ENCODE measurements at regions not wholly inside any gene's neighbourhood (a gene's known extent, or its start where the extent isn't known, plus 50 kb on each side); places are given as distances from the start of the nearest gene placed in this dataset.
"Not testable (repeated sequence)": the region's sequence is repeated elsewhere in the genome, so short reads cannot be mapped to it uniquely, and the experiment has no call there.

DNA sequence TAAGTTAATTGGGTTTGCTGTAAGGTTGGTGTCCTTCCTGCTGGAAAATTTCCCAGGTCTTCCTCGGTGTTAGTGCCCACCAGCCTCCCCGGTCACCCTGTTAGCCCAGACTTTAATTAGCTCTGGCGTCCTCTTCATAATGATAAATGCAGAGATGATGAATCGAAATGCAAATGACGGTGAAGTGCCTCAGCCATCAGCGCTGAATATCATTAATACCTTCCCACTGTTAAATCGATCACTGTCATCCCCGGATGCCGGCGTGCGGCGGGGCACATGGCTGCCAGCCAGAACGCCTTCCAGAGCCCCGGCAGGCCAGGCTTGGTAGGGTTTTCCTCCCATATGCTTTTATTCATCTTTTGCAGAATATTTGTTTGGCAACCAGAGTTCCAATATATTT is 204.5 kb downstream of the IRX2 start:
- Histone ChIP-seq H3K27me3 (no peaks in the 10 kb centered on the region), H3K36me3 (no peaks in the 10 kb centered on the region), H3K4me3 (no peak overlapping the region), H3K4me2 (no peak overlapping the region), H3K4me1 (peaks cover 15% of the 10 kb centered on the region; the same call in 1 of the 2 replicates), H3K9me3 (peaks cover 19% of the 10 kb centered on the region), H3K27ac (no peak overlapping the region), H4K20me1 (no peaks in the 10 kb centered on the region), H3K9ac (no peak overlapping the region)
- no peak for TF ChIP-seq Cebpa-rat (IDR thresholded peaks at IDR 0.05)

DNA sequence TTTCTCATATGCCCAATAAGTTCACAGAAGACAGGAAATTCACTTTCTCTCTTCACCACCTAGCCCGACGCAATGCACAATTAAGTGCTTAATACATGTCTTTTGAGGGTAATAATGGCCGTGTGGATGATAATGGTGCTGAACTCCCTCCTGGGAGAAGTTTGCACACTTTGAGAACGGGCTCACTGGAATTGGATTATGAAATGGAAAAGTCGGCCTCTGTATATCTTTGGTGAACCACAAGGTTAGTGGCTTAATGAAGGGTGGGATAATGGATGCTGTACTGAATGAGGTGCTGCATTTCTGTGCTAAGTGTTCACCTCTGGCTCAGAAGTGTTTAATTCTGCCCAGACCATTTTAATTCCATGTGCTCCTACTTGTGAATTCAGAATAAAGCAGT is 207.5 kb downstream of the IRX2 start:
- Histone ChIP-seq H3K4me1 (peaks cover 45% of the 10 kb centered on the region), H3K4me2 (no peak overlapping the region), H3K9ac (no peak overlapping the region), H3K36me3 (no peaks in the 10 kb centered on the region), H3K27me3 (no peaks in the 10 kb centered on the region), H3K27ac (no peak overlapping the region), H3K9me3 (peaks cover 19% of the 10 kb centered on the region), H3K4me3 (no peak overlapping the region), H4K20me1 (no peaks in the 10 kb centered on the region)
- TF ChIP-seq Cebpa-rat (IDR thresholded peaks at IDR 0.05): no peak

DNA sequence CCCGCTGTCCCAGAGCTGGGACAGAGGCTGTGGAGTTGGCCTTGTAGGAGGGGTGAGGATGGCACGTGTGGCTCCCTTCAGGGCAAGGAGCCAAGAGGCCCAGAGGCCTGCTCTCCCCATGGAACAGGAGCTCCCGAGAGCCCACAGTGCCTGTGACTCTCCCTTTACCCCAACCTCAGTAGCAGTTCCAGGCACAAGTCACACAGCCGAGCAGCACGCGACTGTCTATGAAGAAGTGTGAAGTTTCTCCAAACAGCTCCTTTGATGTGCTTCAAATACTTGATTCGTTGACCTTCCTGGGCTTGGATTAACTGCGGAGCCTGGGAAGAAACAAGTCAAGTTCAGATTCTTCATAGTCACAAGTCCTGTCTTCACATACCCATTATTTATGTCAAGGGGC is 208.7 kb downstream of the IRX2 start:
- Histone ChIP-seq H4K20me1 (no peaks in the 10 kb centered on the region), H3K4me1 (peaks cover 55% of the 10 kb centered on the region), H3K27ac (peak overlapping the region; percentile 56; the same call in 1 of the 2 replicates), H3K9ac (no peak overlapping the region), H3K9me3 (peaks cover 16% of the 10 kb centered on the region), H3K4me3 (no peak overlapping the region), H3K4me2 (0 out of 2 replicates have a peak overlapping the region, but pooled peaks have one; percentile 13), H3K27me3 (no peaks in the 10 kb centered on the region), H3K36me3 (no peaks in the 10 kb centered on the region)
- no peak for TF ChIP-seq Cebpa-rat (IDR thresholded peaks at IDR 0.05)

DNA sequence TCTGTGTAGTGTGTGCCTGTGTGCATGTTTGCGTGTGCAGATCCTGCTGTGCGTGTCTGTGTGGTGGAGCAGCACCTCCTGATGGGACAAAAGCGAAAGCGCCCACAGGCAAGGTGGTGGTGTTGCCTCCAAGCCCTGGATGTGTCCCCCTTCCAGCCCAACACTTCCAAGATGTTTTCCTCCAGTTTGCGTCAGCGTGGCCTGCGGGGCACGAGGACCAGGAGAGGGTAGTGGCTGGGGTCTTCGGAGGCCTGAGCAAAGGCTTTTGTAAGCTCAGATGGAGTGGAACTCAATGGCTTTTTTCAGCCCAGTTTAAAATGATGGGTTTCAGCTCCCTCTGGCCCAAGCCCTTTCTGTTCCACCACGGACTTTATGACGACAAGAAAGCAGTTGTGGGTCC is 209.5 kb downstream of the IRX2 start:
- no peak for TF ChIP-seq Cebpa-rat (IDR thresholded peaks at IDR 0.05)
- no peak overlapping the region for H3K9ac ChIP-seq
- H3K4me2 ChIP-seq: peak overlapping the region; percentile 7; the same call in 1 of the 2 replicates
- H3K4me1 ChIP-seq: peaks cover 55% of the 10 kb centered on the region
- peaks cover 16% of the 10 kb centered on the region for H3K9me3 ChIP-seq
- peak overlapping the region; percentile 56; the same call in 1 of the 2 replicates for H3K27ac ChIP-seq
- H3K4me3 ChIP-seq: no peak overlapping the region
- H3K27me3 ChIP-seq: no peaks in the 10 kb centered on the region
- H4K20me1 ChIP-seq: no peaks in the 10 kb centered on the region
- no peaks in the 10 kb centered on the region for H3K36me3 ChIP-seq

DNA sequence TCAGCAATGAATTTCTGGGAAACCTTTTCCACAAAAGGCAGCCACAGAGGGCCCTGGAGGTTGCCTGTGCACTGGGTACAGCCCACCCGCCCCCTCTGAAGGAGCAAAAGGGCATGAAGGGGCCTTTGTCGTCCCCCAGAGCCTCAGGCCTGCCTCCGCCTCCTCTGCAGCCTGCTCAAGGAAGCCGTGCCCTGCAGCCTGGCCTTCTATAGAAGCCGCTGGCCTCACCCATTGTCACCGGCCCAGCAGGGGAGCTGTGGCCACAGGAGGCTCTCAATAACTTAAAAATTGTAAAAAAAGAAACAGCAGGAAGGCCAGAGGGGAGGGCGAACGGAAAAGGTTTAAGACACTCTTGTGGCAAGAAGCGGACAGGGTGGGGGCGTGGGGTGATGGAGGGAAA is 213.3 kb downstream of the IRX2 start:
- H3K9ac ChIP-seq: peak overlapping the region; percentile 88
- H3K36me3 ChIP-seq: no peaks in the 10 kb centered on the region
- H4K20me1 ChIP-seq: no peaks in the 10 kb centered on the region
- H3K27me3 ChIP-seq: no peaks in the 10 kb centered on the region
- peaks cover 79% of the 10 kb centered on the region for H3K4me1 ChIP-seq
- peak overlapping the region; percentile 68 for H3K4me3 ChIP-seq
- peaks cover 11% of the 10 kb centered on the region for H3K9me3 ChIP-seq
- peak overlapping the region; percentile 93 for H3K27ac ChIP-seq
- peak overlapping the region; percentile 93 for H3K4me2 ChIP-seq
- no peak for TF ChIP-seq Cebpa-rat (IDR thresholded peaks at IDR 0.05)

DNA sequence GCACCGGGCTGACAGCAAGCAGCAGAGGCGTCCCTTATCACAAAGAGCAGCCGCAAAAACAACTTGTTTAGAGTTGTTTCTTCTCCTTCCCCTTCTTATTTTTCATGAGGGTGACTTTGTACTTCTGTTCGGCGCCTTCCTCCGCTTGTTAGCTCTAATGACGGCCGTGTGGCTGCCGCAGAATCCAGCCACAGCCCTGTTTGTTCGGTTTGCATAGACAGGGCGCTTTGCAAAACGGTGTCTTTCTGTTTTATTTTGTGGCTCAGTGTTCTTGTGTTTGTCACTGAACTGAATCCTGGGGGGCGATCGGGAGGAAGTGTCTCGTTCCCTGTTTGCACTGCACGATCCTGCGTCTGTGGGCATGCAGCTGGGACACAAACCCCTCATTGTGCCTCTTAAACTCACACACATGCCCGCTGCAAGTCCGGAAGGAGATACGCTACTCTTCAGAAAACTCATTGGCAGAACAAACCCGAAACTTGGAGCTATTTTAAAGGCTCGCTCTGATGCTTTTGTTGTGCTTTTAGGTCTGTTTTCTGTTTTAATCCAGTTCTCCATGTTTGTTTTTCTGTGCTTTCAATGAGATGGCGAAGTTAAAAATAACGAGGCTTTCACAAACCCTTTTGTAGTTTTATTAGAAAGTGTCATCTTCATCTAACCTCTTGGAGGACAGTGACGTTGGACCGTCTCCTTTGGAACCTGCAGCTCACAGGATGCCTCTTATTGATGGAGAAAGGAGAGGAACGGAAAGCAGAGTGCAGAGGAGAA is 213.9 kb downstream of the IRX2 start:
- Histone ChIP-seq H3K4me1 (peaks cover 85% of the 10 kb centered on the region), H4K20me1 (no peaks in the 10 kb centered on the region), H3K4me2 (peak overlapping the region; percentile 93), H3K36me3 (no peaks in the 10 kb centered on the region), H3K27me3 (no peaks in the 10 kb centered on the region), H3K4me3 (peak overlapping the region; percentile 68), H3K9ac (peak overlapping the region; percentile 88), H3K27ac (peak overlapping the region; percentile 93), H3K9me3 (peaks cover 17% of the 10 kb centered on the region)
- no peak for TF ChIP-seq Cebpa-rat (IDR thresholded peaks at IDR 0.05)

DNA sequence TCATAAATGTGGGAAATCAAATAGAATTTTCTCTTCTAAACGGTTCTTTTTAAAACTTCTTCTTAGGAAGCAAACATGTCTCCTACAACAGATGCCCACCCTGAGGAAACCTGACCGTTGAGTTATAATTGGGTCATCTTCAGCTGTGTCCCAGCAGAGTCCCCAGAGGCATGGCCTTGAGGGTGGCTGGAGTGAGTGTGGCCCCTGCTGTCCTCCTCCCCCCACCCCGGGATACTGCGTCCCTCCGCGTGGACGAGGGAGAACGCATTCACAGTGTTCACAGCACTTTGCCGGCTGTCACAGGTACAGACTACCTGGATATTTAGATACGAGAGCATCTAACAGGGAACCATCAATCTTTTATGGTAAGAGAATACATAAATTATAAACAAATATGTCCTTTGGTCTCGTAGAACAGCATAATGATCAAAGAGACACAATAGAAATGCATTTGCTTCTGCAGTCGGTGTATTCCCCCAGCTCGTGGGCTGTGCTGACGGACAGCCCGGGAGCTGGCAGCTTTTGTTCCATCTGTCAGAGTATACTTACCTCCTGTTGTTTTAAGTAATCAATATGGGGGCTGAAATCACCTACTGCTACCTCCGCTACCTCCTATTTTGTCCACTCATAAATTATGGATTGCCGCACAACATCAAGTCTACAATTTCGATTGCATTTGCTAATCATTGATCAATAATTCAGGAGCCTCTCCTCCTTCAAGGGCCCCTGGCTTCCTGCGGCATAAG is 214.7 kb downstream of the IRX2 start:
- H3K27me3 ChIP-seq: no peaks in the 10 kb centered on the region
- H3K4me2 ChIP-seq: peak overlapping the region; percentile 93
- peak overlapping the region; percentile 93 for H3K27ac ChIP-seq
- H3K36me3 ChIP-seq: no peaks in the 10 kb centered on the region
- peak overlapping the region; percentile 88 for H3K9ac ChIP-seq
- no peak for TF ChIP-seq Cebpa-rat (IDR thresholded peaks at IDR 0.05)
- no peaks in the 10 kb centered on the region for H4K20me1 ChIP-seq
- peak overlapping the region; percentile 68 for H3K4me3 ChIP-seq
- peaks cover 17% of the 10 kb centered on the region for H3K9me3 ChIP-seq
- H3K4me1 ChIP-seq: peaks cover 87% of the 10 kb centered on the region

DNA sequence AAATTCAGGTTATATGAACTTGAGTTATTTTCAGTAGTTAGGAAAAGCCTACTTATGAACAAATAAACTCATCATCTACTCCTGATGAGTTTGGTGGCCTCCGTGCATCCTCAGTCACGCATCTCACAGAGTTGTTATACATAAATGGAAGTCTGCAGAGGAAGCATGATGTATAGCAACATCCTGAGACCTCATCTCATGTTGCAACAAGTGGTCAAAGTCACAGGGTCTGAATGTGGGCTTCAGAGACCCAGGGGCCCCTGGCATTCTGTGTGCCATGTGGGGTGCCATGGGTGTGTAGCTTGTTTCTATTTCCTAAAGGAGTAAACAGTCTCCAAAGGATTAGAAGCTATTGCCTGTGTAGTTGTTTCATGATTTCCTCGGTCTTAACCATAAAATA is 216.5 kb downstream of the IRX2 start:
- Histone ChIP-seq H3K27ac (peak overlapping the region; percentile 93), H3K4me1 (peaks cover 87% of the 10 kb centered on the region), H3K4me3 (peak overlapping the region; percentile 29; the same call in 1 of the 2 replicates), H4K20me1 (no peaks in the 10 kb centered on the region), H3K9ac (peak overlapping the region; percentile 30; the same call in 1 of the 2 replicates), H3K9me3 (peaks cover 17% of the 10 kb centered on the region), H3K4me2 (peak overlapping the region; percentile 93), H3K27me3 (no peaks in the 10 kb centered on the region), H3K36me3 (no peaks in the 10 kb centered on the region)
- 0 out of 2 replicates have a peak, but pooled peaks have one; percentile 16 for TF ChIP-seq Cebpa-rat (IDR thresholded peaks at IDR 0.05)

DNA sequence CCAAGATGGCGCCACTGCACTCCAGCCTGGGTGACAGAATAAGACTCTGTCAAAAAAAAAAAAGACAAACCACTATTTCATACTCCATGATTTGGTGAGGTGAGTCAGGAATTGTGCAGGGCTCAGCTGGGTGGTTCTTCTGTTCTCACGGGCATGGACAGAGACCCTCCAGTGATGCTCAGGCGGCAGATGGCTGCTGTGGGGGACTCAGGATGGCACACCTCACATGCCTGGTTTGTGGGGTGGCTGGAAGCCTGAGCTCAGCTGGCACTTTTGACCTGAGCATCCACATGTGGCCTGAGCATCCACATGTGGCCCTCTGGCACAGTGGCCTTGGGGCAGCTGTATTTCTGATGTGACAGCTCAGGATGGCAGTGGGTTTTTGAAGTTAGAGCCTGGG is 217.2 kb downstream of the IRX2 start:
- H3K36me3 ChIP-seq: no peaks in the 10 kb centered on the region
- peaks cover 86% of the 10 kb centered on the region for H3K4me1 ChIP-seq
- no peaks in the 10 kb centered on the region for H3K27me3 ChIP-seq
- peaks cover 24% of the 10 kb centered on the region for H3K9me3 ChIP-seq
- H3K27ac ChIP-seq: peak overlapping the region; percentile 93
- peak overlapping the region; percentile 4; the same call in 1 of the 2 replicates for H3K4me3 ChIP-seq
- peak overlapping the region; percentile 30; the same call in 1 of the 2 replicates for H3K9ac ChIP-seq
- H3K4me2 ChIP-seq: peak overlapping the region; percentile 93
- no peak for TF ChIP-seq Cebpa-rat (IDR thresholded peaks at IDR 0.05)
- no peaks in the 10 kb centered on the region for H4K20me1 ChIP-seq

DNA sequence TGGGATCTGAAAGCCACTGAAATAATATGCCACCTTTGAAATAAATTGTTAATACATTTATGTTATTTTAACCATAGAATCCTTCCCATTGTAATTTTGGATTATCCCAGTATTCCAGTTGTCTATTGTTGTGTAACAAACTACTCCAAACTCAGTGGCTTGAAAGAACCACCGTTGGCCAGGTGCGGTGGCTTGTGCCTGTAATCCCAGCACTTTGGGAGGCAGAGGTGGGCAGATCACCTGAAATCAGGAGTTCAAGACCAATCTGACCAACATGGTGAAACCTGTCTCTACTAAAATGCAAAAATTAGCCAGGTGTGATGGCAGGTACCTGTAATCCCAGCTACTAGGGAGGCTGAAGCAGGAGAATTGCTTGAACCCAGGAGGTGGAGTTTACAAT is 217.6 kb downstream of the IRX2 start:
- peak overlapping the region; percentile 4; the same call in 1 of the 2 replicates for H3K4me3 ChIP-seq
- peak overlapping the region; percentile 93; the same call in 1 of the 2 replicates for H3K27ac ChIP-seq
- peaks cover 82% of the 10 kb centered on the region for H3K4me1 ChIP-seq
- H4K20me1 ChIP-seq, H3K9ac ChIP-seq, H3K27me3 ChIP-seq, H3K36me3 ChIP-seq: not testable (repeated sequence)
- peaks cover 28% of the 10 kb centered on the region for H3K9me3 ChIP-seq
- peak overlapping the region; percentile 93; the same call in 1 of the 2 replicates for H3K4me2 ChIP-seq
